ENCODE measurements at regions not wholly inside any gene's neighbourhood (a gene's known extent, or its start where the extent isn't known, plus 50 kb on each side); places are given as distances from the start of the nearest gene placed in this dataset.

DNA sequence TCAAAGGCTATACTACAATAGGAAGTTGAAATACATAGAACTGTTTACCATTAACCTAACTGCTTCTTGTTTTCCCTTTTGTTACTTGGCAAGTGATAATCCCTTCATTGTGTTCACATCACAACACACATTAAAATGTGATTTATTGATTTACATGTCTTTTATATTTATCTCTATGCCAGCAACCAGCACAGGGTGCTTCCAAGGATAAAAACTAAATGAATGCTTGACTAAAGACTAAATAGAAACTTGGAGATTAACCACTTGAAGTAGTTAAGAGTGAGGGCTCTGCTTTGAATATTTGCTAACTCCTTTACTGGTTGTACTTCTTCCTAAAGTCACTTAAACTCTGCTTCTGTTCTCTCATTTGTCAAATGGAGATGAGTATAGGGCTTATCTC is 1730.6 kb downstream of the EFNA5 start:
- CTCF ChIA-PET: no interaction called here
- Mint-ChIP-seq H3K27me3 (no peaks in the 10 kb centered on the region), H3K9me3 (peaks cover 7 to 26% (median 17%) of the 10 kb centered on the region in 3 donors), H3K27ac (no peak overlapping the region), H3K4me3 (no peak overlapping the region), H3K36me3 (no peaks in the 10 kb centered on the region), H3K4me1 (no peaks in the 10 kb centered on the region)
- no peaks in the 10 kb centered on the region for H3K9me3 ChIP-seq
- no peak overlapping the region for H3K4me3 ChIP-seq (ENCODE audit: control insufficient read depth in 1 of 2, extremely low read depth in 1 of 2, low read length in 1 of 2)
- POLR2A ChIA-PET: no interaction called here
- no peaks in the 10 kb centered on the region for H3K27me3 ChIP-seq (replicated peaks in 1 of 2; ENCODE audit: control insufficient read depth in 2 of 2, extremely low read depth in 1 of 2, insufficient read depth in 2 of 2, low read length in 1 of 2)
- ATAC-seq (replicated peaks in 1 of 4) (no peak), DNase-seq (no peak)
- H3K27ac ChIP-seq (ENCODE audit: low read length): no peak overlapping the region
- no peaks in the 10 kb centered on the region for H3K4me1 ChIP-seq (ENCODE audit: control insufficient read depth in 1 of 2, extremely low read depth in 1 of 2, insufficient read depth in 2 of 2, low read length in 2 of 2)
- H3K36me3 ChIP-seq (ENCODE audit: control insufficient read depth in 2 of 2, extremely low read depth in 1 of 2, insufficient read depth in 1 of 2, low read length in 1 of 2): no peaks in the 10 kb centered on the region

DNA sequence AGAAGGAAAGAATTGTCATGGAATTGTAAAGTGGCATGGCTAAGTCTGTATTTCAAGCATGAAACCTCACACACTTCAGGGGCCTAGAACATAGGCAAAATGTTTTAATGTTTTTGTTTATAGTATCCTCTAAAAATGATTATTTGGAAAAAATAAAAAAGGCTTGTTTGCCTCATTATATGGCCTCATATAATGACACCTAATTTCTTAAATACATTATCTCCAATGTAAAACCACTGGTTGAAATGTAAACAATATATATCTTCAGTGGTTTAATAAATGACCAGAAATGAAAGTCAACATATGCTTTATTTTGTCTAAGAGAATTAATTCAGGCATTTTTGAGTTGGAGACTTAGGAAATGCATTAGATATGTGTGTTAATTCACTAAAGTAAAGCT is 1736.6 kb downstream of the EFNA5 start:
- Histone ChIP-seq H3K4me3 (ENCODE audit: control insufficient read depth in 1 of 2, extremely low read depth in 1 of 2, low read length in 1 of 2) (no peak overlapping the region), H3K9me3 (no peaks in the 10 kb centered on the region), H3K27me3 (replicated peaks in 1 of 2; ENCODE audit: control insufficient read depth in 2 of 2, extremely low read depth in 1 of 2, insufficient read depth in 2 of 2, low read length in 1 of 2) (no peaks in the 10 kb centered on the region), H3K36me3 (ENCODE audit: control insufficient read depth in 2 of 2, extremely low read depth in 1 of 2, insufficient read depth in 1 of 2, low read length in 1 of 2) (no peaks in the 10 kb centered on the region), H3K27ac (ENCODE audit: low read length) (no peak overlapping the region), H3K4me1 (ENCODE audit: control insufficient read depth in 1 of 2, extremely low read depth in 1 of 2, insufficient read depth in 2 of 2, low read length in 2 of 2) (no peaks in the 10 kb centered on the region)
- Mint-ChIP-seq H3K4me1 (no peaks in the 10 kb centered on the region), H3K36me3 (no peaks in the 10 kb centered on the region), H3K27ac (no peak overlapping the region), H3K27me3 (no peaks in the 10 kb centered on the region), H3K9me3 (peaks cover 12 to 33% (median 22%) of the 10 kb centered on the region in 3 donors), H3K4me3 (no peak overlapping the region)
- POLR2A ChIA-PET: no interaction called here
- CTCF ChIA-PET: no interaction called here
- DNase-seq (no peak), ATAC-seq (replicated peaks in 1 of 4) (no peak)

DNA sequence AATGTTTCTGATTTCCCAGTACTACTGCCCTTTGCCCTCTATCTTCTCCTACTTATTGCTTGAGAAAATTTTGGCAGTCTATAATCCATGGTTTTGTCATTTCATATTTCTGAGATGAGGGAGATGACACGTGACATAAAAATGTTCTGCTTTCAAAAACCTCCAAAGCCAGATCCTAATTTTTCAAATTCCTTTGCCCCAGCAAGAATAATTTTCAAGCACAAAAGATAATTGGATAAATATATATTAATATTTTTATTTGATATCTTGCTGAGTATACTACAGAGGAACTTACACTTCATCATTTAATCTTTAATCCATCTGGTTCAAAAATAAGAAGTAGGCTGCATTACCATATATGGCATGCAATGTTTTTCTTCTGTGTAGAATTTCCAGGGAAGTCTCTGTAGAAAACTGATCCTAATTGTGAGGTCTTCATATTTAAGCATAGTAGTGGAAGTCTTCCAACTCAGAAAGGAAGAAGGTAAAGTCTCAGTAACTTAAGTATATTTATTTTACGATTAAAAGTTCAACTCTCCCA is 1738.8 kb downstream of the EFNA5 start:
- Histone ChIP-seq H3K27me3 (replicated peaks in 1 of 2; ENCODE audit: control insufficient read depth in 2 of 2, extremely low read depth in 1 of 2, insufficient read depth in 2 of 2, low read length in 1 of 2) (no peaks in the 10 kb centered on the region), H3K4me3 (ENCODE audit: control insufficient read depth in 1 of 2, extremely low read depth in 1 of 2, low read length in 1 of 2) (no peak overlapping the region), H3K4me1 (ENCODE audit: control insufficient read depth in 1 of 2, extremely low read depth in 1 of 2, insufficient read depth in 2 of 2, low read length in 2 of 2) (no peaks in the 10 kb centered on the region), H3K36me3 (ENCODE audit: control insufficient read depth in 2 of 2, extremely low read depth in 1 of 2, insufficient read depth in 1 of 2, low read length in 1 of 2) (no peaks in the 10 kb centered on the region), H3K27ac (ENCODE audit: low read length) (no peak overlapping the region), H3K9me3 (no peaks in the 10 kb centered on the region)
- WGBS (ENCODE audit: insufficient coverage): no CpG with 5 or more reads among the region's 2 CpGs
- POLR2A ChIA-PET: no interaction called here
- no peak for DNase-seq
- Mint-ChIP-seq H3K27me3 (no peaks in the 10 kb centered on the region), H3K27ac (no peak overlapping the region), H3K36me3 (no peaks in the 10 kb centered on the region), H3K9me3 (peaks cover 5 to 20% (median 8%) of the 10 kb centered on the region in 3 donors), H3K4me3 (no peak overlapping the region), H3K4me1 (no peaks in the 10 kb centered on the region)
- CTCF ChIA-PET: no interaction called here
- no peak for ATAC-seq (replicated peaks in 1 of 4)

DNA sequence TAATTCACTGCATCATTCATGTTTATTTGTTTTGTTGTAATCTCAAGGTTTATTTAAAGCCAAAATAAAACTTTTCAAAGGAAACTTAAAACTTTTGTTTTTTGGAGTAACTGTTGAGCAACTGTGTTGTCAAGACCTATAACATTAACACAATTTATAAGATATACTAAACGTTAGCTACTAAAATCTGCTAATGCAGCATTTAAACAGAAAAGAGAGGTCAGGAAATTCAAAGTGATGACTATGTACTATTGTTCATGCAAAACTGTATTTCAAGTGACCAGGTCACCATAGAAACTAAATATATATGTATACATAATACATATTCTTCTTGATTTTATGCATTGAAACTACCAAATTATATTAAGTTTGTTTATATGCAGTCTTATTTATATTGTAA is 1740.9 kb downstream of the EFNA5 start:
- H3K9me3 Mint-ChIP-seq: peaks cover 5 to 11% (median 8%) of the 10 kb centered on the region in 3 donors
- POLR2A ChIA-PET: no interaction called here
- no peaks in the 10 kb centered on the region for H3K27me3 Mint-ChIP-seq
- Histone ChIP-seq H3K27me3 (replicated peaks in 1 of 2; ENCODE audit: control insufficient read depth in 2 of 2, extremely low read depth in 1 of 2, insufficient read depth in 2 of 2, low read length in 1 of 2) (no peaks in the 10 kb centered on the region), H3K27ac (ENCODE audit: low read length) (no peak overlapping the region), H3K4me3 (ENCODE audit: control insufficient read depth in 1 of 2, extremely low read depth in 1 of 2, low read length in 1 of 2) (no peak overlapping the region), H3K36me3 (ENCODE audit: control insufficient read depth in 2 of 2, extremely low read depth in 1 of 2, insufficient read depth in 1 of 2, low read length in 1 of 2) (no peaks in the 10 kb centered on the region), H3K4me1 (ENCODE audit: control insufficient read depth in 1 of 2, extremely low read depth in 1 of 2, insufficient read depth in 2 of 2, low read length in 2 of 2) (no peaks in the 10 kb centered on the region), H3K9me3 (no peaks in the 10 kb centered on the region)
- no peak for ATAC-seq (replicated peaks in 1 of 4)
- CTCF ChIA-PET: no interaction called here
- no peak overlapping the region for H3K27ac Mint-ChIP-seq
- no peak overlapping the region for H3K4me3 Mint-ChIP-seq
- DNase-seq: no peak
- no CpG with 5 or more reads among the region's 1 CpG for WGBS (ENCODE audit: insufficient coverage)
- H3K4me1 Mint-ChIP-seq: no peaks in the 10 kb centered on the region
- H3K36me3 Mint-ChIP-seq: no peaks in the 10 kb centered on the region

DNA sequence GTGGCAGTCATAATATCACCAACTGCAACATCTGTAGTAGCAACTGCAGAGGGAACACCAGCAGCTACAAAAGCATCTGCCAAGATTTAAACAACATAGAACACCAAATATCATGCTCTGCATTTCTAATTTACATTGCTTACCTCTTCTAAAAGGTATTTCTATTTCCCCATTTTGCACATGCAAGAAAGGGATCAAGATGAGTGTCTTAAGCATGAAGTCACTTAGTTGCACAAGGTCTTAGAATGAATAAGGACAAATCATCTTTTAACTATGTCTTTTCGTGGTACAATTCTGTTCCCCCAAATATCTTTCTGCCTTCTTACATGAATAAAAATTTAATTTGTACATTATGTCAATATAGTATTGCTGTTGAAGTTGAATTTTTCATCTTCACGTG is 1746.4 kb downstream of the EFNA5 start:
- H3K27ac Mint-ChIP-seq: no peak overlapping the region
- ChIA-PET CTCF (no interaction called here), POLR2A (no interaction called here)
- H3K4me3 ChIP-seq (ENCODE audit: control insufficient read depth in 1 of 2, extremely low read depth in 1 of 2, low read length in 1 of 2): no peak overlapping the region
- no peaks in the 10 kb centered on the region for H3K36me3 ChIP-seq (ENCODE audit: control insufficient read depth in 2 of 2, extremely low read depth in 1 of 2, insufficient read depth in 1 of 2, low read length in 1 of 2)
- H3K27me3 ChIP-seq (replicated peaks in 1 of 2; ENCODE audit: control insufficient read depth in 2 of 2, extremely low read depth in 1 of 2, insufficient read depth in 2 of 2, low read length in 1 of 2): no peaks in the 10 kb centered on the region
- H3K9me3 ChIP-seq: peaks cover 3% of the 10 kb centered on the region
- H3K4me1 Mint-ChIP-seq: no peaks in the 10 kb centered on the region
- no peaks in the 10 kb centered on the region for H3K4me1 ChIP-seq (ENCODE audit: control insufficient read depth in 1 of 2, extremely low read depth in 1 of 2, insufficient read depth in 2 of 2, low read length in 2 of 2)
- peaks cover 0 to 12% (median 4%) of the 10 kb centered on the region in 3 donors for H3K9me3 Mint-ChIP-seq
- no peak overlapping the region for H3K27ac ChIP-seq (ENCODE audit: low read length)
- no peak for ATAC-seq (replicated peaks in 1 of 4)
- no peaks in the 10 kb centered on the region for H3K27me3 Mint-ChIP-seq
- H3K36me3 Mint-ChIP-seq: no peaks in the 10 kb centered on the region
- no peak for DNase-seq
- H3K4me3 Mint-ChIP-seq: no peak overlapping the region
- WGBS (ENCODE audit: insufficient coverage): no CpG with 5 or more reads among the region's 2 CpGs

DNA sequence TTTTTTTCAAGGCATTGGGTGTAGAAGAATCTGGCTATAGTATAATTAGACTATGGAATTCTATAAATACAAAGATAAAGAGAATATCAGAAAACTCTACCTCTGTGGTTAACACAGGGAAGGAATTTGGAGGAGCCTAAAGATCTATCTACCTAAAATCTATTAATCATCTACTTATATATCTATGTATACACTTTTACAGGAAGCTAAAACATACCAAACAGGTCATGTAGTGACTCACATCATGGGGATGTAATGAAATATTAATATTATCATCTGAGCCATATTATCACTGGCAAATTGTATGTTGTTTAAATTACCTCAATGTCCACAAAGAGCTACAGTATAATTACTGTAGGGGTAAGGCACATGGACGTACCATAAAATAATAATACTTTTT is 1748.2 kb downstream of the EFNA5 start:
- POLR2A ChIA-PET: no interaction called here
- CTCF ChIA-PET: no interaction called here
- no CpG with 5 or more reads among the region's 1 CpG for WGBS (ENCODE audit: insufficient coverage)

DNA sequence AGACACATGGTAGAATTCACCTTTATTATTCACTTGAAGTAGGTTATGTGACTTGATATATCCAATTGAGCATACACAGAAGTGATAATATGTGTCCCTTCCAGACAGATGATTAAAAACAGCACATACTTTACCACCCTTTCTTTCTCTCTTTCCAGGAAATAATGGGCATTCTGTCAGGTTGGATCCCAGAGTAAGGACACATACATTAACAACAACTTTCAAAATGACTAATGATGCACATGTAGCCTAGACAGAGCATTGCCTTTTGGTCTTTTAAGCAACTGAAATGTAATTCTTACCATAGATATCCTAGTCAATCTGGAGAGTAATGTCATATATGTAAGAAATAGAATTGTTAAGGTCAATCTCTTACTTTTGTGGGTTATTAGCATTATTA is 1748.7 kb downstream of the EFNA5 start:
- Histone ChIP-seq H3K4me3 (ENCODE audit: control insufficient read depth in 1 of 2, extremely low read depth in 1 of 2, low read length in 1 of 2) (no peak overlapping the region), H3K9me3 (peaks cover 3% of the 10 kb centered on the region), H3K27me3 (replicated peaks in 1 of 2; ENCODE audit: control insufficient read depth in 2 of 2, extremely low read depth in 1 of 2, insufficient read depth in 2 of 2, low read length in 1 of 2) (no peaks in the 10 kb centered on the region), H3K4me1 (ENCODE audit: control insufficient read depth in 1 of 2, extremely low read depth in 1 of 2, insufficient read depth in 2 of 2, low read length in 2 of 2) (no peaks in the 10 kb centered on the region), H3K36me3 (ENCODE audit: control insufficient read depth in 2 of 2, extremely low read depth in 1 of 2, insufficient read depth in 1 of 2, low read length in 1 of 2) (no peaks in the 10 kb centered on the region), H3K27ac (ENCODE audit: low read length) (no peak overlapping the region)
- Mint-ChIP-seq H3K4me3 (no peak overlapping the region), H3K27me3 (no peaks in the 10 kb centered on the region), H3K4me1 (no peaks in the 10 kb centered on the region), H3K9me3 (peaks cover 4 to 12% (median 5%) of the 10 kb centered on the region in 3 donors), H3K36me3 (no peaks in the 10 kb centered on the region), H3K27ac (no peak overlapping the region)
- CTCF ChIA-PET: no interaction called here
- no peak for DNase-seq
- POLR2A ChIA-PET: no interaction called here
- ATAC-seq (replicated peaks in 1 of 4): no peak

More for the DNA sequence above, 1748.2 kb downstream of the EFNA5 start:
- Mint-ChIP-seq H3K27me3 (no peaks in the 10 kb centered on the region), H3K27ac (no peak overlapping the region), H3K4me3 (no peak overlapping the region), H3K9me3 (peaks cover 4 to 12% (median 5%) of the 10 kb centered on the region in 3 donors), H3K36me3 (no peaks in the 10 kb centered on the region), H3K4me1 (no peaks in the 10 kb centered on the region)
- ATAC-seq (replicated peaks in 1 of 4): no peak
- Histone ChIP-seq H3K27ac (ENCODE audit: low read length) (no peak overlapping the region), H3K9me3 (peaks cover 3% of the 10 kb centered on the region), H3K36me3 (ENCODE audit: control insufficient read depth in 2 of 2, extremely low read depth in 1 of 2, insufficient read depth in 1 of 2, low read length in 1 of 2) (no peaks in the 10 kb centered on the region), H3K4me1 (ENCODE audit: control insufficient read depth in 1 of 2, extremely low read depth in 1 of 2, insufficient read depth in 2 of 2, low read length in 2 of 2) (no peaks in the 10 kb centered on the region), H3K27me3 (replicated peaks in 1 of 2; ENCODE audit: control insufficient read depth in 2 of 2, extremely low read depth in 1 of 2, insufficient read depth in 2 of 2, low read length in 1 of 2) (no peaks in the 10 kb centered on the region), H3K4me3 (ENCODE audit: control insufficient read depth in 1 of 2, extremely low read depth in 1 of 2, low read length in 1 of 2) (no peak overlapping the region)
- DNase-seq: no peak

Data from T-cell (primary cell).